Heart left ventricle (tissue), 16 donors: ENCODE measurements at regions not wholly inside any gene's neighbourhood (a gene's known extent, or its start where the extent isn't known, plus 50 kb on each side); places are given as distances from the start of the nearest gene placed in this dataset.
A peak's percentile ranks its signal among the peaks of the same experiment; 100 is the strongest.

Experiments
- ATAC-seq, 4 donors: fragments of 200-7000 bp; cut with Tn5 transposase; one replicate each; pipeline ENCODE4 v1.9.1; 2020 to 2022; ENCODE audit warnings: moderate library complexity in 4 of 4, mild to moderate bottlenecking in 3 of 4, moderate number of reproducible peaks in 1 of 4
- DNase-seq, 5 donors: peaks; one replicate each; pipeline ENCODE4 v3.0.0-alpha.2; 2020
- H3K27ac ChIP-seq, 12 donors: fragments of 200-600 bp; sonication (generic) in 4 of 12; one replicate each; pipeline versions ENCODE4 v1.5.0 to v1.8.0; 2016 to 2022; ENCODE audit warnings: mild to moderate bottlenecking in 2 of 12
- H3K27me3 ChIP-seq, 9 donors: fragments of 200-600 bp; sonication (generic) in 2 of 9; one replicate each; pipeline versions ENCODE4 v1.5.1 to v1.8.0; 2016 to 2022; ENCODE audit warnings: mild to moderate bottlenecking in 3 of 9
- H3K36me3 ChIP-seq, 9 donors: fragments of 200-600 bp; sonication (generic) in 2 of 9; one replicate each; pipeline versions ENCODE4 v1.5.0 to v1.8.0; 2018 to 2022; ENCODE audit warnings: mild to moderate bottlenecking in 2 of 9
- H3K4me1 ChIP-seq, 12 donors: fragments of 200-600 bp; sonication (generic) in 4 of 12; one replicate each; pipeline versions ENCODE4 v1.5.0 to v1.8.0; 2016 to 2022; ENCODE audit warnings: mild to moderate bottlenecking in 3 of 12
- H3K4me3 ChIP-seq, 12 donors: fragments of 200-600 bp; sonication (generic) in 4 of 12; one replicate each; pipeline versions ENCODE4 v1.5.0 to v1.8.0; 2017 to 2022; ENCODE audit warnings: mild to moderate bottlenecking in 9 of 12, moderate library complexity in 4 of 12
- H3K9me3 ChIP-seq, 12 donors: fragments of 200-600 bp; sonication (generic) in 4 of 12; one replicate each; pipeline versions ENCODE4 v1.5.0 to v1.8.0; 2016 to 2022; ENCODE audit warnings: mild to moderate bottlenecking in 1 of 12
- CTCF ChIP-seq, 12 donors: fragments of 200-600 bp; sonication (generic) in 4 of 12; IDR thresholded peaks; one replicate each; pipeline versions ENCODE4 v1.5.0 to v1.8.0; 2018 to 2022; ENCODE audit warnings: antibody characterized with exemption in 12 of 12, mild to moderate bottlenecking in 5 of 12
- POLR2A ChIP-seq, 2 donors: fragments of 450-650 bp; IDR thresholded peaks; one replicate each; pipeline ENCODE4 v1.6.1; 2017; ENCODE audit warnings: antibody characterized with exemption in 2 of 2, mild to moderate bottlenecking in 2 of 2, moderate library complexity in 2 of 2
- WGBS, 4 donors: extraction: QIAGEN DNeasy Blood & Tissue Kit in 2 of 4; methylation state at CpG; one replicate each; pipeline versions ENCODE4 v1.1.5 to v1.1.7; 2013 to 2018; 5-methylcytosine and 5-hydroxymethylcytosine counted together
- intact Hi-C, 10 donors: fragments of 100-400 bp; cut with DNase I; formaldehyde crosslinking; loops; one replicate each; pipeline versions ENCODE4 v1.11.1 to v1.14.2; 2022
- donor health status: ischemic (EF 13 %, LVEDD 7.1; RV severe dilation, severe dysfunction).
- donor health status: healthy with polysubstance abuse.
- donor health status: DM: no; HTN: yes; CAD: no.
- donor health status: DM: no; HTN: no; CAD: no.
- donor health status: ischemic (EF 25% LVEDD 6.9; RV normal size, moderate dysfunction).
- donor health status: ischemic (EF 25% LVEDD 5.7; RV mildly dilated, moderate dysfunction).
- donor health status: healthy.
- donor health status: DM: yes; HTN: yes; CAD: no.
- donor health status: ischemic (EF 35%, LVEDD 5.7; RV mildly dilated, moderate dysfunction).
- donor health status: nonischemic (EF 11% LVEDD 7.7; RV severe dilation, severe dysfunction).
- donor health status: DM: yes; HTN: yes; CAD: no.
- donor health status: PGD.
- donor health status: ischemic (EF 29% LVEDD 5.4; RV normal size, mild dysfunction).
- donor health status: nonischemic (EF 23%, LVEDD 6.1; RV moderate dilation, normal function).

- H3K4me3 ChIP-seq: no peak overlapping the region
- H3K27ac ChIP-seq: no peak overlapping the region
- no peaks in the 10 kb centered on the region for H3K9me3 ChIP-seq
- intact Hi-C loops: no loop called here
- peaks cover 0 to 8% (median 0%) of the 10 kb centered on the region in 12 donors for H3K4me1 ChIP-seq
- H3K36me3 ChIP-seq: no peaks in the 10 kb centered on the region
- no peak for ATAC-seq
- TF ChIP-seq POLR2A (IDR thresholded peaks at IDR 0.05) (no peak), CTCF (IDR thresholded peaks at IDR 0.05) (no peak)
- WGBS, 4 donors: 60 to 87% (median 76%) methylated on average over 4 of the region's 4 CpGs
- DNase-seq: no peak
- no peaks in the 10 kb centered on the region for H3K27me3 ChIP-seq
These were observed 89.6 kb upstream of the RIPOR2 start for GRCh38 chr6:25025248-25025918.

- intact Hi-C loops: no loop called here
- Histone ChIP-seq H3K27me3 (no peaks in the 10 kb centered on the region), H3K4me1 (peaks cover 0 to 8% (median 0%) of the 10 kb centered on the region in 12 donors), H3K4me3 (no peak overlapping the region), H3K27ac (no peak overlapping the region), H3K36me3 (no peaks in the 10 kb centered on the region), H3K9me3 (no peaks in the 10 kb centered on the region)
- WGBS, 4 donors: 80 to 84% (median 83%) methylated on average over 2 of the region's 2 CpGs
- DNase-seq (no peak), ATAC-seq (no peak)
- TF ChIP-seq CTCF (IDR thresholded peaks at IDR 0.05) (no peak), POLR2A (IDR thresholded peaks at IDR 0.05) (no peak)
These were observed 90.2 kb upstream of the RIPOR2 start for GRCh38 chr6:25025919-25026301.

- TF ChIP-seq POLR2A (IDR thresholded peaks at IDR 0.05): no peak
- TF ChIP-seq CTCF (IDR thresholded peaks at IDR 0.05): no peak
- no peaks in the 10 kb centered on the region for H3K9me3 ChIP-seq
- H3K4me1 ChIP-seq: peaks cover 0 to 8% (median 0%) of the 10 kb centered on the region in 12 donors
- no peak overlapping the region for H3K27ac ChIP-seq
- no peaks in the 10 kb centered on the region for H3K27me3 ChIP-seq
- H3K4me3 ChIP-seq: peak overlapping the region in 1 of 12 donors; percentile 21
- intact Hi-C loops: no loop called here
- DNase-seq: no peak
- no peak for ATAC-seq
- H3K36me3 ChIP-seq: no peaks in the 10 kb centered on the region
- 49 to 59% (median 54%) methylated on average over 2 of the region's 2 CpGs for WGBS, 4 donors
These were observed 91.0 kb upstream of the RIPOR2 start for GRCh38 chr6:25026723-25027122.

- Histone ChIP-seq H3K9me3 (no peaks in the 10 kb centered on the region), H3K27me3 (no peaks in the 10 kb centered on the region), H3K4me1 (peaks cover 0 to 8% (median 0%) of the 10 kb centered on the region in 12 donors), H3K36me3 (no peaks in the 10 kb centered on the region), H3K27ac (peak overlapping the region in 1 of 12 donors; percentile 27), H3K4me3 (peak overlapping the region in 1 of 12 donors; percentile 21)
- DNase-seq: no peak
- intact Hi-C loops: no loop called here
- WGBS, 4 donors: 75 to 80% (median 78%) methylated on average over 31 of the region's 31 CpGs
- no peak for TF ChIP-seq POLR2A (IDR thresholded peaks at IDR 0.05)
- no peak for ATAC-seq
These were observed 91.6 kb upstream of the RIPOR2 start for GRCh38 chr6:25027221-25027916.
